ENCODE measurements at regions not wholly inside any gene's neighbourhood (a gene's known extent, or its start where the extent isn't known, plus 50 kb on each side); places are given as distances from the start of the nearest gene placed in this dataset.

DNA sequence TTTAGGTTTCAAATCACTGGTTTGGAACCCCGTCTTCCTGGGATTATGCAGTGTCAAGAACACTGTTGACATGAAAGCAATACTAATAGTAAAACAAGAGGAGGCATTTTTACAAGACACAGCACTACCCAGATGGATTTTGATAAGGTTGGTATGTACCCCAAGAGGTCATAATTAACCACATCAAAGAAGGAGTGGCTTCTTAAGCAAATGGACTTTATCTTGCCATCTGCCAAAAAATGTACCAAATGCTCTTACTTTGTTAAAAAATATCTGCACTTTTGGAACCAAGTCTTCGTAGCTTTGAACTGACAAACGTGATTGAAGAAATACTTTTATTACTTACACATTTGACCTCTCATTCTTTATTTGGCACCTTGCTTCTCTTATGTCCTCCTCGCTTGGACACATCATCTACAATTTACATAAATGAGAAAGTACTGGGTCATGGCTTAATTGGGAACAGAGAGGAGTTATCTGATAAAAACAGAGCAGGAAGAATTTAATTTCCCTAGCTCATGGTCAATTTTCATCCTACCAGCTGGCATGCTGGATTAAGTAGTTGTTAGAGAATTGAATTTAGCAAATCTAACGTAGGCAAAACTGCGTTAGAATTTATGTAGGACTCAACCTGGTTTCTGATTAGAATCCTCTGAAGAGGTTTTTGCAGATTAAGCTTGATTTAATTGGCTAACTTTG is 54.5 kb upstream of the PRICKLE1 start:
- no peak for DNase-seq

GRCh38 chr12:42641221-42641885 is 51.8 kb upstream of the PRICKLE1 start:
- DNase-seq: no peak

DNA sequence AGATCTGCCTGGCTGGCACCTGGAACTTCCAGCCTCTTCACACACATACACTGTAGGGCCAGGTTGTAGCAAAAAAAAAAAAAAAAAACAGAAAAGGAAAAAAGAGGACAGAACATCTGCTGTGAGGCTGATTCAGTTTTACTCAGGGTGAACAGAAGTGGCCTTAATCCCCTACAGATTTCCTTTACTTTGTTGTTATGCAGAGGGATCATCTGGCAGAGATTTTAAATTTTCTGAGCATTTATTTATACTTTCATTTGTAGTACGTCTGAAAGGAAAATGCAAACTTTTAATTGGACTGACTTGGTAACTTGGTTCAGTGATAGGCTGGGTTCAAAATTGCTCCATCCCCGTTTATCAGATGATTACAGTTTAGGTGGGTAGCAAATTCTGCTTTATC is 50.8 kb upstream of the PRICKLE1 start:
- DNase-seq: no peak

GRCh38 chr12:42639556-42639955 is 50.0 kb upstream of the PRICKLE1 start:
- DNase-seq: no peak

All from GF-D8 (cell line).